K562 (cell line): ENCODE measurements at regions not wholly inside any gene's neighbourhood (a gene's known extent, or its start where the extent isn't known, plus 50 kb on each side); places are given as distances from the start of the nearest gene placed in this dataset.

Experiments
- ATAC-seq: fragments of 200-7000 bp; cut with Tn5 transposase; 3 replicates; pipeline ENCODE4 v1.9.1; 2020; ENCODE audit warnings: moderate library complexity
- BruUV-seq: library from RNA; stranded (reverse); fragments of 400-500 nt; replicated peaks from 2 replicates; lab custom pipeline; 2021; lab: Mats Ljungman, UMichigan
- CTCF ChIA-PET: fragments of 300-600 bp; formaldehyde crosslinking; extraction: SDS; loops from one replicate; lab custom pipeline; 2021; ENCODE audit warnings: low intra/inter-chr PET ratio; lab: Yijun Ruan, JAX
- POLR2A ChIA-PET: fragments of 300-600, 350-650 bp; sonication (Branson Sonifier 250); formaldehyde crosslinking; extraction: SDS; loops from one replicate; lab custom pipeline; 2021; ENCODE audit warnings: antibody characterized with exemption, inconsistent platforms; lab: Yijun Ruan, JAX
- DNase-seq, 4 experiments: peaks; one replicate each; pipeline versions ENCODE4 v3.0.0 to v3.0.0-alpha.2; 2011 to 2018; ENCODE audit warnings: low spot score in 3 of 4, mixed read lengths in 3 of 4; ENCODE audit errors: extremely low read depth in 1 of 4
- FAIRE-seq: peaks from 2 replicates; lab custom pipeline; 2011; peaks lifted over from hg19 to GRCh38; lab: Jason Lieb, UNC
- H2AFZ ChIP-seq: 2 replicates; pipeline ENCODE4 v1.6.0; 2011; ENCODE audit warnings: low read depth, low read length, control low read depth, inconsistent platforms
- H3K27ac ChIP-seq: fragments of 200-600 bp; 3 replicates; pipeline ENCODE4 v1.8.0; 2011; ENCODE audit warnings: low read depth, mild to moderate bottlenecking, control low read depth, inconsistent platforms, low read length, moderate library complexity, mixed read lengths; ENCODE audit errors: extremely low read depth
- H3K27me3 ChIP-seq, 2 experiments: fragments of 300-600 bp in 1 of 2; 2 replicates in 1 of 2; 3 replicates in 1 of 2; pipeline versions ENCODE4 v1.6.0 to v1.8.0; 2011; ENCODE audit warnings: inconsistent platforms in 2 of 2, low read length in 2 of 2, mild to moderate bottlenecking in 1 of 2, mixed read lengths in 1 of 2, moderate library complexity in 1 of 2; ENCODE audit not compliant: control insufficient read depth in 2 of 2, insufficient read depth in 2 of 2
- H3K36me3 ChIP-seq: fragments of 300-600 bp; 3 replicates; pipeline ENCODE4 v1.8.0; 2011; ENCODE audit warnings: mild to moderate bottlenecking, low read length, inconsistent platforms; ENCODE audit not compliant: control insufficient read depth, insufficient read depth
- H3K4me1 ChIP-seq, 2 experiments: fragments of 200-600 bp in 1 of 2; replicated peaks in 1 of 2; 2 replicates in 1 of 2; 3 replicates in 1 of 2; pipeline versions ENCODE4 v1.5.1 to v1.8.0; 2011; ENCODE audit warnings: inconsistent platforms in 2 of 2, low read length in 2 of 2, mild to moderate bottlenecking in 1 of 2, mixed read lengths in 1 of 2, moderate library complexity in 1 of 2; ENCODE audit not compliant: control insufficient read depth in 2 of 2, insufficient read depth in 2 of 2
- H3K4me2 ChIP-seq: 2 replicates; pipeline ENCODE4 v1.6.1; 2011; ENCODE audit warnings: low read length, control low read depth, inconsistent platforms, mixed read lengths; ENCODE audit not compliant: insufficient read depth
- H3K4me3 ChIP-seq: fragments of 200-600 bp; sonication (generic), shearing (Covaris generic); 2 replicates; pipeline ENCODE4 v1.5.1; 2016; ENCODE audit warnings: control low read depth, inconsistent platforms
- H3K79me2 ChIP-seq: fragments of 200-600 bp; 3 replicates; pipeline ENCODE4 v1.8.0; 2011; ENCODE audit warnings: low read length, inconsistent platforms; ENCODE audit not compliant: control insufficient read depth, insufficient read depth
- H3K9ac ChIP-seq, 2 experiments: 2 replicates each; pipeline versions ENCODE4 v1.6.0 to v1.6.1; 2011; ENCODE audit warnings: low read depth in 2 of 2, low read length in 2 of 2, control low read depth in 1 of 2, inconsistent platforms in 1 of 2, mild to moderate bottlenecking in 1 of 2, mixed read lengths in 1 of 2; ENCODE audit not compliant: insufficient read depth in 1 of 2
- H3K9me1 ChIP-seq: one replicate; pipeline ENCODE4 v1.6.0; 2011; ENCODE audit warnings: inconsistent platforms, mild to moderate bottlenecking, low read length, moderate library complexity; ENCODE audit not compliant: control insufficient read depth, insufficient read depth
- H3K9me3 ChIP-seq: replicated peaks from 2 replicates; pipeline ENCODE4 v1.5.1; 2011; ENCODE audit warnings: low read depth, low read length, inconsistent platforms; ENCODE audit not compliant: control insufficient read depth, insufficient read depth
- H4K20me1 ChIP-seq: replicated peaks from 2 replicates; pipeline ENCODE4 v1.6.1; 2011; ENCODE audit warnings: low read length, inconsistent platforms, mixed read lengths; ENCODE audit not compliant: control insufficient read depth, insufficient read depth
- BRD9 ChIP-seq: fragments of 450-650 bp; IDR thresholded peaks from 2 replicates; pipeline ENCODE4 v1.6.1; 2018; ENCODE audit warnings: low read depth; ENCODE audit not compliant: partially characterized antibody
- MEIS2 ChIP-seq: fragments of 450-650 bp; IDR thresholded peaks from 2 replicates; pipeline ENCODE4 v1.6.1; 2014; ENCODE audit warnings: mild to moderate bottlenecking; ENCODE audit not compliant: partially characterized antibody
- PURB ChIP-seq: sonication (generic); formaldehyde crosslinking; IDR thresholded peaks from 2 replicates; pipeline ENCODE4 v1.9.0; 2021; ENCODE audit warnings: low read depth, mild to moderate bottlenecking, missing genetic modification reagents
- RBM14 ChIP-seq: fragments of 200-400 bp; formaldehyde crosslinking; IDR thresholded peaks from 2 replicates; pipeline ENCODE4 v1.6.1; 2018; ENCODE audit warnings: low read depth, mild to moderate bottlenecking, low read length, moderate library complexity, borderline replicate concordance; ENCODE audit not compliant: insufficient read depth
- SPI1 ChIP-seq: IDR thresholded peaks from 2 replicates; pipeline ENCODE4 v1.6.1; 2011; ENCODE audit warnings: low read depth, low read length, control low read depth, borderline replicate concordance
- TEAD4 ChIP-seq, 2 experiments: sonication (generic) in 1 of 2; formaldehyde crosslinking in 1 of 2; IDR thresholded peaks; 2 replicates each; pipeline versions ENCODE4 v1.6.1 to v1.8.0; 2012 to 2022; ENCODE audit warnings: borderline replicate concordance in 1 of 2, inconsistent platforms in 1 of 2, low read length in 1 of 2, mild to moderate bottlenecking in 1 of 2, missing genetic modification reagents in 1 of 2
- ZKSCAN8 ChIP-seq: fragments of 200-800 bp; sonication (Bioruptor generic); IDR thresholded peaks from 2 replicates; pipeline ENCODE4 v1.6.1; 2016; ENCODE audit warnings: missing genetic modification characterization, missing compliant biosample characterization
- ZNF24 ChIP-seq: fragments of 450-650 bp; IDR thresholded peaks from 2 replicates; pipeline ENCODE4 v1.6.1; 2016
- WGBS: fragments of 100-300 bp; shearing (Covaris generic); methylation state at CpG from one replicate; pipeline ENCODE4 v1.1.6; 2016; ENCODE audit warnings: low coverage, mixed read lengths; ENCODE audit not compliant: insufficient coverage; ENCODE audit errors: missing lambda C conversion rate; 5-methylcytosine and 5-hydroxymethylcytosine counted together
- in situ Hi-C: fragments of 300-500 bp; cut with MboI; formaldehyde crosslinking; loops from 4 replicates; pipeline ENCODE4 v1.15.0; 2018; ENCODE audit warnings: inconsistent platforms, mixed read lengths
- intact Hi-C: fragments of 100-400 bp; cut with micrococcal nuclease; formaldehyde crosslinking; loops from 2 replicates; pipeline ENCODE4 v1.14.2; 2022
- TF ChIP-seq, protein P1 (sequence below): fragments of 450-650 bp; IDR thresholded peaks from 2 replicates; pipeline ENCODE4 v1.6.1; 2016
- TF ChIP-seq, protein P2 (sequence below), 2 experiments: IDR thresholded peaks in 1 of 2; conservative IDR thresholded peaks in 1 of 2; 2 replicates each; pipeline ENCODE4 v1.6.1; 2016; ENCODE audit warnings: low read depth in 2 of 2, mild to moderate bottlenecking in 1 of 2, missing compliant biosample characterization in 1 of 2, missing genetic modification characterization in 1 of 2, moderate library complexity in 1 of 2

DNA sequence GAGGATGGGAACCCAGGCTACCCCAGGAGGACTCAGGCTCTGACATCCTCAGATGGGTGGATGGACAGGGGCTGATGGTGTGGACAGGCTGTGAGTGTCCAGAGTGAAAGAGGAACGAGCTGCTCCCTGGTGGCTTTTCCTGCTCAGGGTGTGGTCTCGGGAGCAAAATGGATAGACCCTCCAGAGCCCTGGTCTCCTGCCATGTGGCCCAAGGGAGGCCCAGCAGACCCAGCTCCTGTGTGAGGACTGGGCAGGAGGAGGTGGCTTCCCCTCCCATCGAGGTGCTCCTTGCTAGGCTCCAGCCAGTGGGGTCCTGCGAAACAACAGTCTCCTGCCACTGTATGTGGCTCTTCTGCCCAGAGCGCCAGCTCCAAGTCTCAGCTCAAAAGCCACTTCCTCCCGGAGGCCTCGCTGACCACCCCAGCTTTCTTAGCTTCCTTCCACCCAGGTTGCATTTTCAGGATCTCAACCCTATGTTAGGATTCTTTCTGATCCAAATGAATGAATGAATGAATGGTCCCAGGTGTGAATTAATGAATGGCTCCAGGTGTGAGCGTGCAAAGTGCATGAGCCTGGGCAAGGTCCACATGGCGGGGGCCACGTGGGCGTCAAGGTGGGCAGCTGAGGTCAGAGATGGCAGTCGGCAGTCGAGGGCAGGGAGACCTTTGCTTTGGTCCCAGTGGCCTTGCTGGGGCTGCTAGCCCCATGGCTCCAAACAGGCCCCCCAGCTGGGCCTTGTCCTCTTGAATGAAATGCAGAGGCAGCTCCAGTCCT lies 120.3 kb upstream of the CIBAR2 start:
- intact Hi-C loops: no loop called here
- Histone ChIP-seq H4K20me1 (peaks cover 50% of the 10 kb centered on the region), H3K9me1 (no peaks in the 10 kb centered on the region), H3K4me2 (no peak overlapping the region), H3K27ac (no peak overlapping the region), H3K27me3 (no peaks in the 10 kb centered on the region), H3K9ac (peak overlapping the region in 1 of 2 experiments; percentile 63; a peak in 2 of 4 replicates), H3K79me2 (peaks cover 8% of the 10 kb centered on the region; the same call in 2 of the 3 replicates), H3K36me3 (no peaks in the 10 kb centered on the region), H2AFZ (no peak overlapping the region), H3K4me3 (no peak overlapping the region), H3K9me3 (no peaks in the 10 kb centered on the region), H3K4me1 (peaks cover 10 to 49% of the 10 kb centered on the region in 2 experiments)
- peak; percentile 87 for TF ChIP-seq ZNF24
- TF ChIP-seq RBM14: no peak
- TF ChIP-seq SPI1: 0 out of 2 replicates have a peak, but pooled peaks have one; percentile 6
- no peak for TF ChIP-seq TEAD4 (IDR thresholded peaks at IDR 0.05; ENCODE audit: low read length)
- 0 out of 2 replicates have a peak, but pooled peaks have one; percentile 13 for TF ChIP-seq TEAD4 (CRISPR knock-in tag; IDR thresholded peaks at IDR 0.05; ENCODE audit: borderline replicate concordance)
- ChIA-PET CTCF (no interaction called here), POLR2A (interaction anchor here (0.6 kb wide), 1 partner anchor 12 kb away, joined by 3 read pairs; no protein-coding TSS in a partner anchor)
- no TSS peak for BruUV-seq
- ATAC-seq: no peak
- 49% methylated on average over 13 of the region's 13 CpGs for WGBS
- FAIRE-seq: no peak
- in situ Hi-C loops: no loop called here
- no peak for DNase-seq

DNA sequence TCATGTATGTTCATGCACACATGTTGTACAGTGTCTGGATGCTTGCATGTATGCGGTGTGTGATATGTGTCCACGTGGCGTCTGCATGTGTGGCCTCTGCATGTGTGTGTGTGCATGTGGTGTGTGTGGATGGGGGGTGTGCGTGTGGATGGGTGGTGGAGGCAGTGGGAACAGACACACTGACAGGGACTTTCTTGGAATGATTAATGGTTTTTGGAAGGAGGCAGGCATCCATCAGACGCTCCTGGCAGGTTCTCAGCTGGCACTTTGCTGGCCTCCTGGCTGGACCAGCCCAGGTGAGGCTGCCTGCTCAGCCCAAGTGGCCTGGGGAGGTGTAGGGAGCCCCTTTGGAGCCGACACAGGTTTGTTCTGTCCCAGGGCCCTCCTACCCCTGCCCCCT lies 121.2 kb upstream of the CIBAR2 start:
- Histone ChIP-seq H3K4me1 (peaks cover under 1 to 47% of the 10 kb centered on the region in 2 experiments; a peak in 4 of 5 replicates), H3K4me3 (no peak overlapping the region), H3K36me3 (no peaks in the 10 kb centered on the region), H4K20me1 (peaks cover 43% of the 10 kb centered on the region), H2AFZ (no peak overlapping the region), H3K9me1 (no peaks in the 10 kb centered on the region), H3K79me2 (peaks cover 8% of the 10 kb centered on the region; the same call in 1 of the 3 replicates), H3K9ac (no peak overlapping the region), H3K4me2 (no peak overlapping the region), H3K27me3 (no peaks in the 10 kb centered on the region), H3K27ac (no peak overlapping the region), H3K9me3 (no peaks in the 10 kb centered on the region)
- FAIRE-seq (no peak), DNase-seq (no peak), ATAC-seq (no peak)
- ChIA-PET CTCF (no interaction called here), POLR2A (no interaction called here)
- no TSS peak for BruUV-seq
- in situ Hi-C loops (no loop called here), intact Hi-C loops (no loop called here)
- WGBS: 63% methylated on average over 6 of the region's 6 CpGs
- TF ChIP-seq BRD9 (no peak), MEIS2 (peak; percentile 70), PURB (CRISPR knock-in tag) (no peak), ZKSCAN8 (CRISPR knock-in tag) (no peak)
- TF ChIP-seq, protein P1, sequence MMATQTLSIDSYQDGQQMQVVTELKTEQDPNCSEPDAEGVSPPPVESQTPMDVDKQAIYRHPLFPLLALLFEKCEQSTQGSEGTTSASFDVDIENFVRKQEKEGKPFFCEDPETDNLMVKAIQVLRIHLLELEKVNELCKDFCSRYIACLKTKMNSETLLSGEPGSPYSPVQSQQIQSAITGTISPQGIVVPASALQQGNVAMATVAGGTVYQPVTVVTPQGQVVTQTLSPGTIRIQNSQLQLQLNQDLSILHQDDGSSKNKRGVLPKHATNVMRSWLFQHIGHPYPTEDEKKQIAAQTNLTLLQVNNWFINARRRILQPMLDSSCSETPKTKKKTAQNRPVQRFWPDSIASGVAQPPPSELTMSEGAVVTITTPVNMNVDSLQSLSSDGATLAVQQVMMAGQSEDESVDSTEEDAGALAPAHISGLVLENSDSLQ: peak; percentile 82
- TF ChIP-seq, protein P2, sequence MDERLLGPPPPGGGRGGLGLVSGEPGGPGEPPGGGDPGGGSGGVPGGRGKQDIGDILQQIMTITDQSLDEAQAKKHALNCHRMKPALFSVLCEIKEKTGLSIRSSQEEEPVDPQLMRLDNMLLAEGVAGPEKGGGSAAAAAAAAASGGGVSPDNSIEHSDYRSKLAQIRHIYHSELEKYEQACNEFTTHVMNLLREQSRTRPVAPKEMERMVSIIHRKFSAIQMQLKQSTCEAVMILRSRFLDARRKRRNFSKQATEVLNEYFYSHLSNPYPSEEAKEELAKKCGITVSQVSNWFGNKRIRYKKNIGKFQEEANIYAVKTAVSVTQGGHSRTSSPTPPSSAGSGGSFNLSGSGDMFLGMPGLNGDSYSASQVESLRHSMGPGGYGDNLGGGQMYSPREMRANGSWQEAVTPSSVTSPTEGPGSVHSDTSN (CRISPR knock-in tag; IDR thresholded peaks at IDR 0.05; ENCODE audit: low read depth): no peak
- TF ChIP-seq, protein P2 (tag; conservative IDR thresholded peaks at IDR 0.05; ENCODE audit: low read depth): peak; percentile 47; the same call in 1 of the 2 replicates
